GM19240 (cell line): ENCODE measurements at regions not wholly inside any gene's neighbourhood (a gene's known extent, or its start where the extent isn't known, plus 50 kb on each side); places are given as distances from the start of the nearest gene placed in this dataset.
"Not testable (repeated sequence)": the region's sequence is repeated elsewhere in the genome, so short reads cannot be mapped to it uniquely, and the experiment has no call there.

Experiments
- DNase-seq: peaks from one replicate; pipeline ENCODE4 v3.0.0; 2011; ENCODE audit warnings: low spot score; ENCODE audit not compliant: insufficient read length

- no peak for DNase-seq
Measured at GRCh38 chr20:48531505-48531904, 296.3 kb downstream of the PREX1 start.

DNA sequence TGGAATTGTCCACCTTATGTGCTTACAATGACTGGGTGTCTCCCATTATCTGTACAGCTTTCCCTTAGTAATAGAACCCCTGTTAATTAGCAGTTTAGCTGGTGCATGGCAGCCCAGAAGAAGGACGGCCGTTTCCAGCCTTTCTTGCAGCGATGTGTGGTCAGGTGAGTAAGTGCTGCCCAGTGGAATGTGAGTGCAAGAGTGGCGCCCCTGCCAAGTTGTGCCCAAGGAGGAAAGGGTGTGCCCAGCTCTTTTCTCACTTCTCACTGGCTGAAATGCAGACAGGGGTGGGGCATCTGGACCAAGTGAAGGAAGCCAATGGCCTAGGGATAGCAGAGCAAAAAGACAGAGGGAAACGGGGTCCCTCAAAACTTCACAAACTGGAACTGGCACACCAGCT, 296.8 kb downstream of the PREX1 start:
- DNase-seq: no peak

DNA sequence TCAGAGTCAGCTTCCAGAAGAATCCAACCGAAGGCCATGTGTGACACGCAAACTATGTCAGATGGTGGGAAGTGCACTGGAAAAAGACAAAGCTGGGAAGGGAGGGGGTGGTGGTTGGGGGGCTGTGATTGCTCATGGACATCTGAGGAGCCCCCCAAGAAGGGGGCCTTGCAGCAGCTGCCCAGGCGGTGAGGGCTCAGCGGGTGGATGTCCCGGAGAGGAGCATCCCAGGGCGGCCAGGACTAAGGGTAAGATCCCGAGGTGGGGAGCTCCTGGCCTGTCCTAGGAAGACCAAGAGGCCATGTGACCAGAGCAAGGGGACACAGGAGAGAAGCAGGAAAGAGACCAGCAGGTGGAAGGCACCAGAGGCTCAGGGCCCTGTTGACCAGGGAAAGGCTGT, 299.5 kb downstream of the PREX1 start:
- no peak for DNase-seq

DNA sequence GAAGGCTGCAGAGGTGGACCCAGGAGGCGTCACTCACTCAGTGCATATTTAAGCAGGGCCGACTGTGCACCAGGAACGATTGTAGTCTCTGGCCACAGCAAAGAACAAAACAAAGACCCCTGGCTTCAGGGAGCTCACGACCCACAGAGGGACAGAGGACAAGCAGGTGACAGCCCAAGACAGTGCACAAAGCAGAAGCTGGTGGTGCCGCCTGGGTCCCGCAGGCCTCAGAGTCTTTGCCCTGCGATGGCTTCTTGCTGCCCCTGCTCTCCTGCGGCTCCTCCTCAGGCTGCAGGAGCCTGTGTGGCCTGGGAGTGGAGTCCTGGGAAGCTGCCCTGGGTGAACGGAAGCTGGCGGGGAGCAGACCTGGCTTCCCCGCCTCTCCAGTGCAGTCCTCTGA, 300.0 kb downstream of the PREX1 start:
- no peak for DNase-seq

DNA sequence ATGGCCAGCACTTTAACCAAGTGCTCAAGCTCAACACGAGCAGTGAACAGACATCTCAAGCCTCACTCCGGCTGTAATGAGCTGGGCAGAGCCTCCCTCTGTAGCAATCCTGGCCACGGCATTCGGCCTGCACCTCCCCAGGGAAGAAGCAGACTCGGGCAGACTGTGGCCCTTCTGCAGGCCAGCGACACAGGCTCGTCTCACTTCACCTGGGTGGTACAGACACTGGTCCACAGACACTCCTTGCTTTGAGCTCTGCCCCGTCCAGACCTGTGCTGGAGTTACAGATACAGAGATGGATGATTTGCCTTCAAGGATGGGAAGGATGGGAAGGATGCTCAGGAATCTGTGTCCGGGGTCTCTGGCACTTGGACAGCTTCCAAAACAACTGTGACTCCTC, 300.9 kb downstream of the PREX1 start:
- DNase-seq: no peak

DNA sequence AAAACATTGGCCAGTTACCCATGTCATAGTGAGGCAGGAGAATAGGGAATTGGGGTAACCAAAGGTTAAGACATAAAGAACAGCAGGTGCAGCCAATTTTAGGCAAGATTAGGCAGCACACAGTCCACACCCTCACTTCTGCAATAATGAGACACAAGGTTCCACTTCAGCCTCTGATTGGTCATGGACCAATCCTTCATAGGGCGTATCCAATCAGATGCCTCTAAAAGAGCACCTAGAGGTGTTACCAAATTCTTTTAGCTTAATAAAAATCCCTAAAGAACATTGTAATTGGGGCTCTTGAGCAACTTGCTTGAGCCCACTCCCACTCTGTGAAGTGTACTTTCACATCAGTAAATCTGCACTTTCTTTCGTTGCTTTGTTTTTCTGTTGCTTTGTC, 302.4 kb downstream of the PREX1 start:
- DNase-seq: no peak

DNA sequence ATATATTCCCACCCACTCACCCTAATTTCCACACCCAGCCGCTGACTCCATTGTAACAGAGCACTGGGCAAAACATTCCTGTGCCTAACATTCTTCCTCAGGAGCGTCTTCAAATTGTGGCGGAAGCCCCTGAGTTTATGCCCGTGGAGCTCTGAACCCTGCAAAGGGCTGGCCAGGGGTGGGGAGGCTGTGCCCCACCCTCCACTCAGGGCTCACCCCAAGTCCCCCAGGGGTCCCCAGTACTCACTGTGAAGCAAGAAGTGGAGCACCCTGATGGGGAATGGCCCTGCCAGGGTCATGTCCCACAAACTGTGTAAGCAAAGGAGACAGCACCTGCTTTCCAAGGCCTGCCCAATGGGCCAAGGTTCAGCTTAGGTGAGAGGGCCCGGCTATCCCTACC, 303.2 kb downstream of the PREX1 start:
- DNase-seq: no peak

DNA sequence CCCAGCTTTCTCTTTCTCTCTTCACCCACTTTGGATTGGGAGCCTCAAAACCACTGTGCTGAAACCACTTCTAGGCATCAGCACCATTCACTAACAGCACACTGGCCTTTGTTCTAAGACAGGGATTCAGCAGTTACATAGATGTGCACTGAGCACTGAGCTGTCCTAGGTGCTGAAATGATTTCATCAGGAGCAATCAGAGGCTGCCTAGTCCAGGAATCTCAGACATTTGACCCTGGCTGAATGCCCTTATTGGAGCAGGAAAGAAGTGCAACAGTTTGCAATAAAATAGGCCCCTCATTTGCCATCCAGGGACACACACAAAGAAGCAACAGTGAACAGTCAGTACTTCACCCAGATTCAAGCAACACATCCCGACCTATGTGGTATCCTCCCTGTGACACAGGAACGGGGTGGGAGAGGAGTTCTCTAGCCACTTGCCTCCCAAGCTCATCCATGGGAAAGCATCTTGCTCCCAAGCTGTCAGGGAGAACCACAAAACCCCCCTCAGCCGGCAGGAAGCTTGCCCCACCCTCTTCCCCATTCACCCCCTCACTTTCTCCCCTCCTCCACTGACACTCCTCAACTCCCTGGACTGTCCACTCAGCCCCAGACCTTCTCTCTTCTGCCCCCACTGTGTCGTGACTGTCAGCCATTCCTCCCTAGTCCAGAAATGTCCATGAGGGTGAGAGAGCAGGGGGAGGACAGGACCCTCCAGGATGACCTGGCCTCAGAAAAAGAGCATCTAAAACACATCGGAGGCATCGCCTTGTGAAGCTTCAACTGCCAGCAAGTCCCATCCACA, 304.4 kb downstream of the PREX1 start:
- no peak for DNase-seq

DNA sequence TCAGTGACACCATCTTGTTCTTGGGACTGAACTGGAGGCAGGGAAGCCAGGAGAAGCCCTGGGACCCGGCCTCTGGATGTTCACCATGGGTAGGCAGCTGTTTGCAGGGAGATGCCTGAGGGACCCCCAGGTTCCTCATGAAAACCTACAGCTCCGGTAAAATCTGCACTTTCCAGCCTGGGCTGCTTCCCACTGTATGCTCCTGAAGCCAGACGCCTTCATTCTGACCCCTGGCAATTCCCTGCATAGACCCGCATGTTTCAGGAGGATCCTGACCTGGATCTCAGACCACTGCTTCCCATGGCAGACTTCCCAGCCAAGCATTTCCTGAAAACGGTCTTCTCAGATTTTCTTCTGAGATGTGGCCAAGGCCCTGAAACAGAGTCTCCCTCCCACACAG, 306.7 kb downstream of the PREX1 start:
- DNase-seq: no peak

DNA sequence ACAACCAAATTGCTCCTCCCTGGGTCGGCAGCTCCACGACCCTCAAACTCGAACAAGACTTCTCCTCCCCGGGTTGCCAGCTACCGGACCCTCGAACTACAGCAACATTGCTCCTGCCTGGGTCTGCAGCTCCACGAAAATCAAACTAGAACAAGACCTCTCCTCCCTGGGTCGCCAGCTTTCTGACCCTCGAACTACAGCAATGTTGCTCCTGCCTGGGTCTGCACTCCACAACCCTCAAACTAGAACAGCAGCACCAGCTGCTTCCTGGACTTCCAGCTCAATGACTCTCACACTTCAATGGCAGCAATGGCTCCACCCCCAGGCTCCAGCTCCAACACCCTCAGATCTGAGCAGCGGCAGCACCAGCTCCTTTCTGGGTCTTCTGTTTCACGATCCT, 311.6 kb downstream of the PREX1 start:
- not testable (repeated sequence) for DNase-seq

GRCh38 chr20:48514577-48514976, 313.2 kb downstream of the PREX1 start:
- not testable (repeated sequence) for DNase-seq

DNA sequence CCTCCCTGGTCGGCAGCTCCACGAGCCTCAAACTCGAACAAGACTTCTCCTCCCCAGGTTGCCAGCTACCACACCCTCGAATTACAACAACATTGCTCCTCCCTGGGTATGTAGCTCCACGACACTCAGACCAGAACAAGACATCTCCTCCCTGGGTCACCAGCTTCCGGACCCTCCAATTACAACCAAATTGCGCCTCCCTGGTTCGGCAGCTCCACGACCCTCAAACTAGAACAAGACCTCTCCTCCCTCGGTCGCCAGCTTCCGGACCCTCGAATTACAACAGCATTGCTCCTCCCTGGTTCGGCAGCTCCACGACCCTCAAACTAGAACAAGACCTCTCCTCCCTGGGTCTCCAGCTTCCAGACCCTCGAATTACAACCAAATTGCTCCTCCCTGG, 315.3 kb downstream of the PREX1 start:
- not testable (repeated sequence) for DNase-seq

DNA sequence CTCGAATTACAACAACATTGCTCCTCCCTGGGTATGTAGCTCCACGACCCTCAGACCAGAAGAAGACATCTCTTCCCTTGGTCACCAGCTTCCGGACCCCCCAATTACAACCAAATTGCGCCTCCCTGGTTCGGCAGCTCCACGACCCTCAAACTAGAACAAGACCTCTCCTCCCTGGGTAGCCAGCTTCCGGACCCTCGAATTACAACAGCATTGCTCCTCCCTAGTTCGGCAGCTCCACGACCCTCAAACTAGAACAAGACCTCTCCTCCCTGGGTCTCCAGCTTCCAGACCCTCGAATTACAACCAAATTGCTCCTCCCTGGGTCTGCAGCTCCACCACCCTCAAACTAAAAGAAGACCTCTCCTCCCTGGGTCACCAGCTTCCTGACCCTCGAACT, 322.7 kb downstream of the PREX1 start:
- not testable (repeated sequence) for DNase-seq

DNA sequence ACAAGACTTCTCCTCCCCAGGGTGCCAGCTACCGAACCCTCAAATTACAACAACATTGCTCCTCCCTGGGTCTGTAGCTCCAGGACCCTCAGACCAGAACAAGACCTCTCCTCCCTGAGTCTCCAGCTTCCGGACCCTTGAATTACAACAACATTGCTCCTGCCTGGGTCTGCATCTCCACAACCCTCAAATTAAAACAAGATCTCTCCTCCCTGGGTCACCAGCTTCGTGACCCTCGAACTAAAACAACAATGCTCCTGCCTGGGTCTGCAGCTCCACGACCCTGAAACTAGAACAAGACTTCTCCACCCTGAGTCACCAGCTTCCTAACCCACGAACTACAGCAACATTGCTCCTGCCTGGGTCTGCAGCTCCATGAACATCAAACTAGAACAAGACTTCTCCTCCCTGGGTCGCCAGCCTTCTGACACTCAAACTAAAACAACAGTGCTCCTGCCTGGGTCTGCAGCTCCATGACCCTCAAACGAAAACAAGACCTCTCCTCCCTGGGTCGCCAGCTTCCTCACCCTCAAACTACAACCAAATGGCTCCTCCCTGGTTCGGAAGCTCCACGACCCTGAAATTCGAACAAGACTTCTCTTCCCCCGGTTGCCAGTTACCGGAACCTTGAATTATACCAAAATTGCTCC, 324.5 kb downstream of the PREX1 start:
- no peak for DNase-seq

GRCh38 chr20:48502758-48503157, 325.0 kb downstream of the PREX1 start:
- DNase-seq: no peak

DNA sequence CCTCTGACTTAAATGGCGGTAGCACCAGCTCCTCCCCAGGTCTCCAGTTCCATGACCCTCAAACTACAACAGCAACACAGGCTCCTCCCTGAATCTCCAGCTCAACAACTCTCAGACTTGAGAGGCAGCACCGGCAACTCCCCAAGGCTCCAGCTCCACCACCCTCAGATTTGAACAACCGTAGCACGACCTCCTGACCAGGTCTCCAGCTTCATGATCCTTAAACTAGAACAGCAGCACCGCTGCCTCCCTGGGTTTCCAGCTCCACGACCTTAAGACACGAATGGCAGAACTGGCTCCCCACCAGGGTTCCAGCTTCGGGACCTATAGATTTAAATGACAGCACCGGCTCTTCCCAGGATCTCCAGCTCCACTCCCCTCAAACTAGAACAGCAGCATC, 325.8 kb downstream of the PREX1 start:
- DNase-seq: no peak

DNA sequence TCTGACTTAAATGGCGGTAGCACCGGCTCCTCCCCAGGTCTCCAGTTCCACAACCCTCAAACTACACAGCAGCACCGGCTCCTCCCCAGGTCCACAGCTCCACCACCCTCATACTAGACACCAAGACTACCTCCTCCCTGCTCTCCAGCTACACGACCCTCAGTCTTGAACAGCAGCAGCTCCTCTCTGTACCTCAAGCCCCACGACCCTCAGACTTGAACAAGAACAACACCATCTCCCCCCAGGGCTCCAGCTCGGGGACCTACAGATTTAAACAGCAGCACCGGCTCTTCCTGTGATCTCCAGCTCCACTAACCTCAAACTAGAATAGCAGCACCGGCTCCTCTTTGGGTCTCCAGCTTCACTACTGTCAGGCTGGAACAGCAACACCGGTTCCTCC, 326.9 kb downstream of the PREX1 start:
- DNase-seq: not testable (repeated sequence)

DNA sequence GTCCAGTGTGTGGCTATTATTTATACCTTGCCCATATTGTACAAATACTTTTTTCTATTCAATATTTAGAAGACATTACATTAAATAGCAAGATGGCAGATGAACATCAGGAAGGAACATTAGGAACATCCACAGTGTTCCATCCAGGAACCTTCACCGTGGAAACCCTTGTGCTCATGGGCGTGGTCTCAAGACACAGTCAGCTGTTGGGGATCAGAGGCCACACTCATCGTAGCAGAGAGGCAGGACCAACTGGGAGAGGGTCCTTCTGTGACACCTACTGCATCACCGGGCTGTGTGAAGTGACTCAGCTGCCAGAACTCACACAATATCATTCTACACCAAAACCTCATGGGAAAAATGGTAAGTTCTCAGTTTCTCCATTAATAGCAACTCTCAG, 328.9 kb downstream of the PREX1 start:
- DNase-seq: not testable (repeated sequence)

DNA sequence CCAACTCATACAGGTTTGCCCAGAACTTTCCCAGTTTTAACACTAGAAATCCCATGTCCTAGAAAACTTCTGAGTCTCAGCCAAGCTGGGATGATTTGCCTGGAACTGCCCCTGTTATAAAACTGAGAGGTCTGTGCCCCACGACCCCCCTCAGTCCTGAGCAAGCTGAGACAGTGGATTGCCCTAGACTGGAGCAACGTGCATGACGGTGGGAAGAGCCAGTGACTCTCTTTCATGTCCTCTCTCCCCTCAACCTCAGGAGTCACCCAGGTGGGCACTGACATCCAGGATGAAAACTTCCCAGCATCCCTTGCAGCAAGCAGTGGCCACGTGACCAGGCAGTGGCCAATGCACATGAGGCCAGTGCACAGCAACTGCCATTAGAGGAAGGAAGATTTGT, 329.7 kb downstream of the PREX1 start:
- DNase-seq: not testable (repeated sequence)

GRCh38 chr20:48493966-48494365, 333.8 kb downstream of the PREX1 start:
- DNase-seq: no peak

- DNase-seq: not testable (repeated sequence)
Measured at GRCh38 chr20:48493331-48493730, 334.5 kb downstream of the PREX1 start.

DNA sequence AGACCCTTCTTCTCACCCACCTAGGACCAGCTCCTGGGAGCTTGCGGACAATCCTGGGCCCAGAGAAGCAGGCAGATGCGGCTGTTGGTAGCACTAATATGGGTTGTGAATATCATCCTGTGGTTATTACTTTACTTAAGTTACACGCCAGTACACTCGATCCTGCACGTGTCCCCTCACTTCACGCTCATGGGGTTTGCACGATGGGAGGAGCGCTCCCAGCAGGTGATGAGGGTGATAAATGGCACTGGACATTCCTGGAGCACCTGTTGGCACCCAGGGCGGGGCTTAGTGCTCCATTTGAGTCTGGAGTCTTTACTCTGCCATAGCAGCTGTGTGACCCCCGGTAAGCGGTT, 335.1 kb downstream of the PREX1 start:
- no peak for DNase-seq
